Left ventricle myocardium inferior (tissue), 1 donor: ENCODE measurements at regions not wholly inside any gene's neighbourhood (a gene's known extent, or its start where the extent isn't known, plus 50 kb on each side); places are given as distances from the start of the nearest gene placed in this dataset.

Experiments
- DNase-seq: peaks from one replicate; pipeline ENCODE4 v3.0.0-alpha.2; 2020
- H3K27ac ChIP-seq: fragments of 200-600 bp; replicated peaks from 2 replicates; pipeline ENCODE4 v1.8.0; 2021
- H3K27me3 ChIP-seq: fragments of 200-600 bp; 2 replicates; pipeline ENCODE4 v1.8.0; 2021; ENCODE audit warnings: low read depth
- H3K36me3 ChIP-seq: fragments of 200-600 bp; 2 replicates; pipeline ENCODE4 v1.8.0; 2021
- H3K4me1 ChIP-seq: fragments of 200-600 bp; 2 replicates; pipeline ENCODE4 v1.8.0; 2021
- H3K4me3 ChIP-seq: fragments of 200-600 bp; 2 replicates; pipeline ENCODE4 v1.8.0; 2021; ENCODE audit warnings: mild to moderate bottlenecking, moderate library complexity
- H3K9me3 ChIP-seq: fragments of 200-600 bp; replicated peaks from 2 replicates; pipeline ENCODE4 v1.8.0; 2021
- intact Hi-C: fragments of 100-400 bp; cut with micrococcal nuclease; formaldehyde crosslinking; loops from one replicate; pipeline ENCODE4 v1.11.0; 2022
- TF ChIP-seq, protein P1 (sequence below): fragments of 200-600 bp; IDR thresholded peaks from 2 replicates; pipeline ENCODE4 v1.8.0; 2021; ENCODE audit warnings: antibody characterized with exemption, mild to moderate bottlenecking, borderline replicate concordance
- donor health status: DM: no; HTN: yes; CAD: no; lungs with severe emphysema.

DNA sequence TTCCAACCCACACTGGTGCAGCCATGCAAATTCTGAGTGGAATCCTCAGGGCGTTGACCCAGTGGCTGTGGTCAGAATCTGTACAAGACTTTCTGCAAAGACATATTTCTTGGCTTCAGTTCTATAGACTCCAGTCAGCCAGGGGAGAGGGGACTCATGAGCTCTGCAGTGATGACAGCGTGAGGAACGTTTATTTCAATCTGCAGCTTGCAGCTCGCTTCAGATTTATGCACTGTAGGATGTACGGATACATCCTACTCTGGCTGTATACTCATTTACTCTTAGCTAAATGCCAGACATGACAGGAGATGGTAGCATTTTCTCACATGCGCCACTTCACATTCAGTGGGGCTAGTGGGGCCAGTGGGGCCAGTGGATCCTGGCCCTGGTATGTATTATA lies 276.1 kb downstream of the FGF9 start:
- Histone ChIP-seq H3K4me1 (no peaks in the 10 kb centered on the region), H3K9me3 (peaks cover 26% of the 10 kb centered on the region), H3K36me3 (no peaks in the 10 kb centered on the region), H3K27me3 (no peaks in the 10 kb centered on the region), H3K27ac (no peak overlapping the region), H3K4me3 (no peak overlapping the region)
- TF ChIP-seq, protein P1, sequence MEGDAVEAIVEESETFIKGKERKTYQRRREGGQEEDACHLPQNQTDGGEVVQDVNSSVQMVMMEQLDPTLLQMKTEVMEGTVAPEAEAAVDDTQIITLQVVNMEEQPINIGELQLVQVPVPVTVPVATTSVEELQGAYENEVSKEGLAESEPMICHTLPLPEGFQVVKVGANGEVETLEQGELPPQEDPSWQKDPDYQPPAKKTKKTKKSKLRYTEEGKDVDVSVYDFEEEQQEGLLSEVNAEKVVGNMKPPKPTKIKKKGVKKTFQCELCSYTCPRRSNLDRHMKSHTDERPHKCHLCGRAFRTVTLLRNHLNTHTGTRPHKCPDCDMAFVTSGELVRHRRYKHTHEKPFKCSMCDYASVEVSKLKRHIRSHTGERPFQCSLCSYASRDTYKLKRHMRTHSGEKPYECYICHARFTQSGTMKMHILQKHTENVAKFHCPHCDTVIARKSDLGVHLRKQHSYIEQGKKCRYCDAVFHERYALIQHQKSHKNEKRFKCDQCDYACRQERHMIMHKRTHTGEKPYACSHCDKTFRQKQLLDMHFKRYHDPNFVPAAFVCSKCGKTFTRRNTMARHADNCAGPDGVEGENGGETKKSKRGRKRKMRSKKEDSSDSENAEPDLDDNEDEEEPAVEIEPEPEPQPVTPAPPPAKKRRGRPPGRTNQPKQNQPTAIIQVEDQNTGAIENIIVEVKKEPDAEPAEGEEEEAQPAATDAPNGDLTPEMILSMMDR, result no peak
- intact Hi-C loops, result no loop called here
- no peak for DNase-seq

DNA sequence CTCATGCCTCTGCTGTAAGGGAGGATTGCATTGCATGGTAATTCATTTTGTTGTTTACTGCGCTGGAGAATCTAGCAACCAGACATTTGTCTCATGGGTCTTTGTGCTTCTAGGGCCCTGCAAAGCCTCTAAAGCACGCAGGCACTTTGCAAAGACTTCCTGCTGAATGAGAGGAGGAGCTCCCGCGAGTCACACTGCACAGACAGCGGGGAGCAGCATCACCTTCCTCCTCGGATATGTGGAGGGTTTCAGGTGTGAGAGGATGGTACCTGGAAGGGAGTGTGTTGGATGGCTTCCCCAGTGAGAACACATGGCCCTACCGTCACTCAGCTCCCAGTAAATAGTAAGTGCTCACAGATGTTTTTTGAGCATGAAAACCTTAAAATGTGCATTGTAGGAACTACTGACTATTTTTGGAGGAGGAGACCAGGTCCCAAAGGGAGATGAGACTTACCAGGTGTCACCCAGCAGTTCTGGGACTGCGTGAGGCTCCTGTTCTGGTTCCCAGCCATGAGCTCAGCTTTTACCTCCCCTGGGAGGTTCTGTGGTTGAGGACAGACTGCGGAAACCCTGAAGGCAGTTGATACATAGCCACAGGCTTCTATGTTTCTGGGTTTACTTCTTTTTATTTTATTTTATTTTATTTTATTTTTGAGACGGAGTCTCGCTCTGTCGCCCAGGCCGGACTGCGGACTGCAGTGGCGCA lies 278.0 kb downstream of the FGF9 start:
- Histone ChIP-seq H3K36me3 (no peaks in the 10 kb centered on the region), H3K9me3 (peaks cover 23% of the 10 kb centered on the region), H3K27me3 (no peaks in the 10 kb centered on the region), H3K4me3 (no peak overlapping the region), H3K27ac (no peak overlapping the region), H3K4me1 (no peaks in the 10 kb centered on the region)
- intact Hi-C loops, result no loop called here
- TF ChIP-seq, protein P1, result no peak
- DNase-seq, result no peak

DNA sequence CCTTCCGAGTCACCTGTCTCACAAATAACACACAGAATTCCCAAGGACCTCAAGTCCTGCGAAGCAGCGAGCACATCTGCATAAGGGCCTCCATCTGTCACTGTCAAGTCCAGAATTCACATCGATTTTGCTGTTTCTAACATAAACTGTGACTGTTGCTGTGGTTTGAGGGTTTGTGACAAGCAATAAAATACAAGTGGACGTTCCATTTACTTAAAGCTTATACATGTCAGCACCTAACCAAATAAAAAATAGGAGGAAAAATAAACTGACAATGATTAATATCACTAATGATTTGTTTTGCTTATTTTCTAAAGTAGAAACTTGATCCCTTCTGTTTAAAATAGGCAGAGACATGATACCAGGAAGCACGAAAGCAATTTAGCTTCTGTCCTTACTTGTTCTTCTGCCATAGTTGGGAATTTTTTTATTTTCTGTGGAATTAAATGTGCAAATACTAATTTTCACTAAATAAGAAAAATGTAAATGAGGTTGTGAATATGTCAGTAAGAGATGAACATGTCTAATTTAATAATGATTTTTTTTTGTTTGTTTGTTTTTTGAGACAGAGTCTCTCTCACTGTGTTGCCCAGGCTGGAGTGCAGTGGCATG lies 279.1 kb downstream of the FGF9 start:
- no peak overlapping the region for H3K4me3 ChIP-seq
- no peaks in the 10 kb centered on the region for H3K4me1 ChIP-seq
- TF ChIP-seq, protein P1, result no peak
- no peaks in the 10 kb centered on the region for H3K27me3 ChIP-seq
- H3K36me3 ChIP-seq, result no peaks in the 10 kb centered on the region
- H3K27ac ChIP-seq, result no peak overlapping the region
- intact Hi-C loops, result no loop called here
- DNase-seq, result no peak
- H3K9me3 ChIP-seq, result peaks cover 13% of the 10 kb centered on the region

DNA sequence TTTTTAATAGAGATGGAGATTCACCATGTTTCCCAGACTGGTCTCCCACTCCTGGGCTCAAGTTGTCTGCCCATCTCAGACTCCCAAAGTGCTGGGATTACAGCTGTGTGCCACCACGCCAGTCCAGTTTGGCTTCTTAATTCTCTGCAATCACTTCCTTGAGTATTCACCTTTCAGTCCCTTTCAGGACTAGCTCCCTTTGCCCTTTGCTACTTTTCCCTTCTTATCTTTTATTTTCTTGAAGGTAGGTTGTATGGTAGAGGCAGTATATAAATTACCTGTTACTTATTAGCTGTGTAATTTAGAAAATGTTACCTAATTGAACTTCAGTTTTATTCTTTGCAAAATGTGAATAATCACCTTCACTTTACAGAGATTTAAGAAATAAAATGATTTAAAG lies 285.8 kb downstream of the FGF9 start:
- no peaks in the 10 kb centered on the region for H3K27me3 ChIP-seq
- DNase-seq, result no peak
- H3K9me3 ChIP-seq, result peaks cover 3% of the 10 kb centered on the region
- intact Hi-C loops, result no loop called here
- no peaks in the 10 kb centered on the region for H3K36me3 ChIP-seq
- H3K4me1 ChIP-seq, result no peaks in the 10 kb centered on the region
- TF ChIP-seq, protein P1, result no peak
- H3K27ac ChIP-seq, result no peak overlapping the region
- no peak overlapping the region for H3K4me3 ChIP-seq

DNA sequence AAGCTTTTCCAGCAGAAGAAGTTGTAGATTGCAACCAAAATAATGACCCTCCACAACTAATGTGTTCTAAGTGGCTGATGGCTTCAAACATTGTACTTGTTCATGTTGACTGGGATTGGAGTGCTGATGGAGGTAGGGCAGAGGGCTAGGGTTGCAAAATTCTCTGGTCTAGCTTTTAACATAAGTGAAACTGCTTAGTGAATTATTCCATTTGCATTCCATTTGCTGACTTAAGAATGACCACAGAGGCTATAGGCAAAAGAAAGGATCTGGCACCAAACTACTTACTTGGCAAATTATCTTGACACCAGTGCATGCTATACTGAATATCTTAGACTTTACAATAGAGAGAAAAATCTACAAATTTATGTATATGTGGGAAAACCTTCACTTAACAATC lies 287.0 kb downstream of the FGF9 start:
- intact Hi-C loops, result no loop called here
- Histone ChIP-seq H3K36me3 (no peaks in the 10 kb centered on the region), H3K27me3 (no peaks in the 10 kb centered on the region), H3K4me1 (no peaks in the 10 kb centered on the region), H3K27ac (no peak overlapping the region), H3K9me3 (peaks cover 15% of the 10 kb centered on the region), H3K4me3 (no peak overlapping the region)
- no peak for DNase-seq
- TF ChIP-seq, protein P1, result no peak
